Neural progenitor cell (in vitro differentiated cells): ENCODE measurements at regions not wholly inside any gene's neighbourhood (a gene's known extent, or its start where the extent isn't known, plus 50 kb on each side); places are given as distances from the start of the nearest gene placed in this dataset.

Experiments
- DNase-seq: peaks from one replicate; pipeline ENCODE4 v3.0.0-alpha.2; 2016; ENCODE audit warnings: low spot score
- H2AFZ ChIP-seq: fragments of 200-600 bp; sonication (generic); replicated peaks from 2 replicates; pipeline ENCODE4 v1.6.1; 2016; ENCODE audit warnings: antibody characterized with exemption
- H3F3A ChIP-seq: fragments of 200-600 bp; sonication (generic); 2 replicates; pipeline ENCODE4 v1.6.1; 2016; ENCODE audit warnings: antibody characterized with exemption, low read depth
- H3K27ac ChIP-seq: fragments of 200-600 bp; sonication (generic); 2 replicates; pipeline ENCODE4 v1.5.1; 2016; ENCODE audit warnings: mild to moderate bottlenecking
- H3K27me3 ChIP-seq: fragments of 200-600 bp; sonication (generic); 2 replicates; pipeline ENCODE4 v1.6.1; 2016; ENCODE audit warnings: mild to moderate bottlenecking, moderate library complexity
- H3K36me3 ChIP-seq: fragments of 200-600 bp; sonication (generic); 2 replicates; pipeline ENCODE4 v1.5.1; 2016
- H3K4me1 ChIP-seq: fragments of 200-600 bp; sonication (generic); 2 replicates; pipeline ENCODE4 v1.6.1; 2016; ENCODE audit warnings: mixed run types
- H3K4me2 ChIP-seq: fragments of 200-600 bp; sonication (generic); 2 replicates; pipeline ENCODE4 v1.6.1; 2016
- H3K4me3 ChIP-seq: fragments of 200-600 bp; sonication (generic); 2 replicates; pipeline ENCODE4 v1.5.1; 2016
- H3K79me2 ChIP-seq: fragments of 200-600 bp; sonication (generic); 2 replicates; pipeline ENCODE4 v1.6.1; 2016; ENCODE audit warnings: low read depth
- H3K9ac ChIP-seq: fragments of 200-600 bp; sonication (generic); 2 replicates; pipeline ENCODE4 v1.6.1; 2016
- H3K9me3 ChIP-seq: fragments of 200-600 bp; sonication (generic); 2 replicates; pipeline ENCODE4 v1.5.1; 2016; ENCODE audit warnings: low read depth
- H4K20me1 ChIP-seq: fragments of 200-600 bp; sonication (generic); 2 replicates; pipeline ENCODE4 v1.6.1; 2016; ENCODE audit warnings: low read depth
- H3K27ac Mint-ChIP-seq: 3 replicates; pipeline ENCODE4 v1.8.0; 2021; ENCODE audit warnings: mixed read lengths
- H3K27me3 Mint-ChIP-seq: 2 replicates; pipeline ENCODE4 v1.8.0; 2022; ENCODE audit warnings: low read depth, mild to moderate bottlenecking, inconsistent platforms, moderate library complexity, mixed read lengths; ENCODE audit not compliant: insufficient read depth
- H3K36me3 Mint-ChIP-seq: 3 replicates; pipeline ENCODE4 v1.8.0; 2021; ENCODE audit warnings: mixed read lengths
- H3K4me1 Mint-ChIP-seq: 3 replicates; pipeline ENCODE4 v1.8.0; 2021; ENCODE audit warnings: mixed read lengths
- H3K4me3 Mint-ChIP-seq: 3 replicates; pipeline ENCODE4 v1.8.0; 2021; ENCODE audit warnings: mild to moderate bottlenecking, moderate library complexity, mixed read lengths
- H3K9me3 Mint-ChIP-seq: 3 replicates; pipeline ENCODE4 v1.8.0; 2020; ENCODE audit warnings: mixed read lengths
- CTCF ChIP-seq: fragments of 200-600 bp; sonication (generic); IDR thresholded peaks from 2 replicates; pipeline ENCODE4 v1.5.1; 2017; ENCODE audit warnings: antibody characterized with exemption, mild to moderate bottlenecking
- EZH2 ChIP-seq: fragments of 200-600 bp; sonication (generic); IDR thresholded peaks from 2 replicates; pipeline ENCODE4 v1.6.1; 2017; ENCODE audit warnings: antibody characterized with exemption, mild to moderate bottlenecking, moderate library complexity
- EZH2phosphoT487 ChIP-seq: fragments of 200-600 bp; sonication (generic); IDR thresholded peaks from 2 replicates; pipeline ENCODE4 v1.6.1; 2017; ENCODE audit warnings: antibody characterized with exemption

GRCh38 chr3:124609402-124609801 is 120.8 kb upstream of the UMPS start:
- H3K4me3 ChIP-seq = no peak overlapping the region
- H3K27ac Mint-ChIP-seq = no peak overlapping the region
- no peaks in the 10 kb centered on the region for H3K27me3 ChIP-seq
- TF ChIP-seq CTCF (no peak), EZH2 (no peak), EZH2phosphoT487 (no peak)
- no peak overlapping the region for H3K27ac ChIP-seq
- H3K4me3 Mint-ChIP-seq = no peak overlapping the region
- peaks cover 5% of the 10 kb centered on the region for H3K4me1 Mint-ChIP-seq
- no peaks in the 10 kb centered on the region for H3K79me2 ChIP-seq
- H2AFZ ChIP-seq = no peak overlapping the region
- no peak overlapping the region for H3K4me2 ChIP-seq
- DNase-seq = no peak
- H3K4me1 ChIP-seq = peaks cover 5% of the 10 kb centered on the region
- H3K36me3 ChIP-seq = no peaks in the 10 kb centered on the region
- H3K9me3 ChIP-seq = no peaks in the 10 kb centered on the region
- H3K36me3 Mint-ChIP-seq = no peaks in the 10 kb centered on the region
- H3K9me3 Mint-ChIP-seq = no peaks in the 10 kb centered on the region
- peaks cover 2% of the 10 kb centered on the region for H3K27me3 Mint-ChIP-seq
- H3K9ac ChIP-seq = no peak overlapping the region
- H3F3A ChIP-seq = no peaks in the 10 kb centered on the region
- H4K20me1 ChIP-seq = no peaks in the 10 kb centered on the region

GRCh38 chr3:124610130-124610529 is 120.1 kb upstream of the UMPS start:
- H3K4me1 Mint-ChIP-seq = peaks cover 5% of the 10 kb centered on the region
- no peak overlapping the region for H3K4me3 Mint-ChIP-seq
- TF ChIP-seq EZH2phosphoT487 (no peak), EZH2 (no peak), CTCF (no peak)
- DNase-seq = no peak
- H3K9me3 ChIP-seq = no peaks in the 10 kb centered on the region
- H3K27me3 Mint-ChIP-seq = peaks cover 2% of the 10 kb centered on the region
- peaks cover 5% of the 10 kb centered on the region for H3K4me1 ChIP-seq
- no peaks in the 10 kb centered on the region for H3K79me2 ChIP-seq
- no peak overlapping the region for H3K27ac Mint-ChIP-seq
- H3K4me3 ChIP-seq = no peak overlapping the region
- no peaks in the 10 kb centered on the region for H3K36me3 Mint-ChIP-seq
- no peak overlapping the region for H3K9ac ChIP-seq
- no peak overlapping the region for H3K4me2 ChIP-seq
- H2AFZ ChIP-seq = no peak overlapping the region
- no peaks in the 10 kb centered on the region for H3F3A ChIP-seq
- no peaks in the 10 kb centered on the region for H4K20me1 ChIP-seq
- no peaks in the 10 kb centered on the region for H3K9me3 Mint-ChIP-seq
- no peaks in the 10 kb centered on the region for H3K27me3 ChIP-seq
- H3K27ac ChIP-seq = no peak overlapping the region
- H3K36me3 ChIP-seq = no peaks in the 10 kb centered on the region

- H3K36me3 ChIP-seq = no peaks in the 10 kb centered on the region
- H3K9ac ChIP-seq = no peak overlapping the region
- H3K27ac ChIP-seq = no peak overlapping the region
- H3K79me2 ChIP-seq = no peaks in the 10 kb centered on the region
- H3K4me3 ChIP-seq = no peak overlapping the region
- no peaks in the 10 kb centered on the region for H3K9me3 Mint-ChIP-seq
- H3F3A ChIP-seq = no peaks in the 10 kb centered on the region
- H2AFZ ChIP-seq = no peak overlapping the region
- H3K4me3 Mint-ChIP-seq = no peak overlapping the region
- H3K4me1 Mint-ChIP-seq = peaks cover 5% of the 10 kb centered on the region
- H3K4me1 ChIP-seq = peaks cover 5% of the 10 kb centered on the region
- no peak overlapping the region for H3K27ac Mint-ChIP-seq
- no peak overlapping the region for H3K4me2 ChIP-seq
- peaks cover 2% of the 10 kb centered on the region for H3K27me3 Mint-ChIP-seq
- no peaks in the 10 kb centered on the region for H4K20me1 ChIP-seq
- TF ChIP-seq EZH2phosphoT487 = no peak
- TF ChIP-seq EZH2 = no peak
- no peak for TF ChIP-seq CTCF
- H3K36me3 Mint-ChIP-seq = no peaks in the 10 kb centered on the region
- H3K9me3 ChIP-seq = no peaks in the 10 kb centered on the region
- H3K27me3 ChIP-seq = no peaks in the 10 kb centered on the region
- DNase-seq = no peak
These were observed 118.7 kb upstream of the UMPS start for GRCh38 chr3:124611520-124611919.
